ENCODE measurements at regions not wholly inside any gene's neighbourhood (a gene's known extent, or its start where the extent isn't known, plus 50 kb on each side); places are given as distances from the start of the nearest gene placed in this dataset.

DNA sequence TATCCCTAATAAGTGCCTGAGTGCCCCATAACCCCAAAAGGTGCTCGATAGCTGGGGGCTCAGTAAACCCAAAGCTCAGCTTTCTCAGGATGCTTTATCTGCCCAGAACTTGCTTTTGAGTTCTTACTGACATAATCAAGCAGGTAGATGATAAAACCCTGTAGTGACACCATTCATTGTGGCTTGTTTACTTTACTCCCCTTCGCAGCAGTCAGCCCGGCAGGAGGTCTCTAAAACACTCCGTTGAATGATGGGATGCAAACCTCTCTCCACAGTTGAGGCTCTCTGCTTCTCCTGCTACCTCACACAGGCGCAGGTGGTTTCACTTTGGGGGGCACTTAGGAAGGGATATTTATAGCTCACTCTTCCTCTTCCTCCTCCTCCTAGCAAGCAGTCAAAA, 349.4 kb downstream of the HLX start:
- TF ChIP-seq EP300 (conservative IDR thresholded peaks at IDR 0.05; ENCODE audit: poor library complexity, severe bottlenecking), result no peak
- no peak for TF ChIP-seq REST (IDR thresholded peaks at IDR 0.05; ENCODE audit: borderline replicate concordance)
- TF ChIP-seq SMC3 (conservative IDR thresholded peaks at IDR 0.05; ENCODE audit: poor library complexity), result no peak
- no peak for TF ChIP-seq CTCF (IDR thresholded peaks at IDR 0.05; ENCODE audit: poor library complexity, severe bottlenecking)
- no peak for TF ChIP-seq EZH2 (IDR thresholded peaks at IDR 0.05; ENCODE audit: borderline replicate concordance, insufficient read depth, low read length, poor library complexity, severe bottlenecking)
- TF ChIP-seq TAF1 (IDR thresholded peaks at IDR 0.05; ENCODE audit: low read depth), result no peak
- peak; percentile 64 for TF ChIP-seq POLR2AphosphoS5 (IDR thresholded peaks at IDR 0.05)
- TF ChIP-seq RAD21 (conservative IDR thresholded peaks at IDR 0.05), result no peak
- no peak for TF ChIP-seq MXI1 (conservative IDR thresholded peaks at IDR 0.05; ENCODE audit: poor library complexity, severe bottlenecking)
